ENCODE measurements at regions not wholly inside any gene's neighbourhood (a gene's known extent, or its start where the extent isn't known, plus 50 kb on each side); places are given as distances from the start of the nearest gene placed in this dataset.

GRCh38 chr4:19417256-19417655, 834.4 kb upstream of the SLIT2 start:
- no TSS peak for BruUV-seq (replicated peaks)
- POLR2A ChIA-PET, result no interaction called here

More at GRCh38 chr4:19417256-19417655, 834.4 kb upstream of the SLIT2 start:
- Histone ChIP-seq H3K79me2 (ENCODE audit: control insufficient read depth, insufficient read depth, low read length) (no peaks in the 10 kb centered on the region), H3K4me1 (ENCODE audit: control insufficient read depth, extremely low read depth, insufficient read depth, low read length) (no peaks in the 10 kb centered on the region), H3K27me3 (ENCODE audit: control insufficient read depth in 2 of 2, insufficient read depth in 2 of 2, low read length in 2 of 2) (no peaks in the 10 kb centered on the region), H3K27ac (ENCODE audit: insufficient read depth, low read depth, low read length) (no peak overlapping the region), H3K4me2 (ENCODE audit: insufficient read depth, low read length) (no peak overlapping the region), H2AFZ (ENCODE audit: low read depth, low read length) (no peak overlapping the region), H4K20me1 (replicated peaks; ENCODE audit: control insufficient read depth, extremely low read depth, insufficient read depth, low read length) (no peaks in the 10 kb centered on the region), H3K4me3 (replicated peaks in 1 of 3; ENCODE audit: insufficient read depth in 1 of 3, low read depth in 1 of 3, low read length in 3 of 3) (no peak overlapping the region), H3K9me1 (replicated peaks; ENCODE audit: control insufficient read depth, extremely low read depth, insufficient read depth, low read length) (no peaks in the 10 kb centered on the region), H3K9ac (replicated peaks; ENCODE audit: extremely low read depth, insufficient read depth, low read length) (no peak overlapping the region), H3K36me3 (ENCODE audit: control insufficient read depth in 2 of 2, extremely low read depth in 1 of 2, insufficient read depth in 2 of 2, low read length in 2 of 2) (no peaks in the 10 kb centered on the region), H3K9me3 (replicated peaks; ENCODE audit: control insufficient read depth, insufficient read depth, low read length) (no peaks in the 10 kb centered on the region)
- no peak for TF ChIP-seq FOS (IDR thresholded peaks at IDR 0.05; ENCODE audit: borderline replicate concordance, insufficient read depth, low read length)
- TF ChIP-seq POLR2AphosphoS5 (IDR thresholded peaks at IDR 0.05; ENCODE audit: insufficient read depth, low read depth, low read length), result no peak
- TF ChIP-seq GATA2 (IDR thresholded peaks at IDR 0.05; ENCODE audit: insufficient read depth, insufficient read length, low read depth, low read length), result no peak
- TF ChIP-seq MAX (IDR thresholded peaks at IDR 0.05; ENCODE audit: insufficient read depth, insufficient read length), result no peak
- TF ChIP-seq MYC (IDR thresholded peaks at IDR 0.05; ENCODE audit: low read depth, low read length), result no peak
- no peak for TF ChIP-seq EZH2 (IDR thresholded peaks at IDR 0.05; ENCODE audit: borderline replicate concordance, low read depth, low read length, severe bottlenecking)
- TF ChIP-seq, protein P1, sequence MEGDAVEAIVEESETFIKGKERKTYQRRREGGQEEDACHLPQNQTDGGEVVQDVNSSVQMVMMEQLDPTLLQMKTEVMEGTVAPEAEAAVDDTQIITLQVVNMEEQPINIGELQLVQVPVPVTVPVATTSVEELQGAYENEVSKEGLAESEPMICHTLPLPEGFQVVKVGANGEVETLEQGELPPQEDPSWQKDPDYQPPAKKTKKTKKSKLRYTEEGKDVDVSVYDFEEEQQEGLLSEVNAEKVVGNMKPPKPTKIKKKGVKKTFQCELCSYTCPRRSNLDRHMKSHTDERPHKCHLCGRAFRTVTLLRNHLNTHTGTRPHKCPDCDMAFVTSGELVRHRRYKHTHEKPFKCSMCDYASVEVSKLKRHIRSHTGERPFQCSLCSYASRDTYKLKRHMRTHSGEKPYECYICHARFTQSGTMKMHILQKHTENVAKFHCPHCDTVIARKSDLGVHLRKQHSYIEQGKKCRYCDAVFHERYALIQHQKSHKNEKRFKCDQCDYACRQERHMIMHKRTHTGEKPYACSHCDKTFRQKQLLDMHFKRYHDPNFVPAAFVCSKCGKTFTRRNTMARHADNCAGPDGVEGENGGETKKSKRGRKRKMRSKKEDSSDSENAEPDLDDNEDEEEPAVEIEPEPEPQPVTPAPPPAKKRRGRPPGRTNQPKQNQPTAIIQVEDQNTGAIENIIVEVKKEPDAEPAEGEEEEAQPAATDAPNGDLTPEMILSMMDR (IDR thresholded peaks at IDR 0.05; ENCODE audit: extremely low read depth in 1 of 2, insufficient read depth in 1 of 2, low read depth in 1 of 2, low read length in 2 of 2), result no peak
- CTCF ChIA-PET, result no interaction called here
- FAIRE-seq (no peak), DNase-seq (ENCODE audit: low read depth, low spot score) (no peak)
- intact Hi-C loops (cut with micrococcal nuclease) (no loop called here), dilution Hi-C loops (cut with MboI; ENCODE audit: extremely low pct_ligation_motif_present, low sequenced_read_pairs) (no loop called here)

Data from endothelial cell of umbilical vein (primary cell).